ENCODE measurements at regions not wholly inside any gene's neighbourhood (a gene's known extent, or its start where the extent isn't known, plus 50 kb on each side); places are given as distances from the start of the nearest gene placed in this dataset.

DNA sequence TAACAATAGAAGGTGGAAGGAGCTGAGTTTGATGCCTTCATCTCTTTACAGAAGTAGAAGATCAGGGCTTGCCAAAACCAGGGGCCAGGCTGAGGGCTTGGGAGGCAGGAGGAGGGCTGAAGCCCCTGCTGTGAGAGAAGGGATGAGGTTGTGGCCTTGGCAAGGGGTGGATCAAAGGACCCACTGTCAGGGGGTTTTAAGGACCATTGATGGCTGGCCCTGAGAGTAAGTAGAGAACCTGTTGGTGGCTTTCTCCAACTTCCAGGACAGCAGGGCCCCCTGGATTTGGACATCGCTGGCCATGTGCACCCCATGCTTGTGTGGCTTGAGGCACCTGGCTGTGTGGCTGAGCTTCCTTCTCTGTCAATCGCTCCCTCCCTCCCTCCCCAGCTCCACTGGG lies 927.7 kb downstream of the TBC1D22A start:
- DNase-seq = no peak

DNA sequence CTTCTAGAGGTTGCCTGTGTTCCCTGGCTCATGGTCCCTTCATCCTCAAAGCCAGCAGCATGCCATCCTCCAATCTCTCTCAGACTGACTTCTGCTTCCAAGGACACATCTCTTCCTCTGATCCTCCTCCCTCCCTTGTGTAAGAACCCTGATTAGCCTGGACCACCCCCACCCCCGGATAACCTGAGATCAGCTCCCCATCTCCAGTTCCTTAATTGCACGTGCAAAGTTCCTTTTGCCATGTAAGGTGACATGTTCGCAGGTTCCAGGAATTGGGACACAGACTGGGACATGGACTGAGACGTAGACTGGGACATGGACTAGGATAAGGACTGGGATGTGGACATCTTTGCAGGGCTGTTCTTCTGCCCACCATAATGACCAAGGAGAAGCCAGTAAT lies 925.3 kb downstream of the TBC1D22A start:
- no peak for DNase-seq

GRCh38 chr22:47687346-47687655 lies 924.9 kb downstream of the TBC1D22A start:
- DNase-seq = no peak

- no peak for DNase-seq
Observed at GRCh38 chr22:47686594-47687345, 924.3 kb downstream of the TBC1D22A start.

DNA sequence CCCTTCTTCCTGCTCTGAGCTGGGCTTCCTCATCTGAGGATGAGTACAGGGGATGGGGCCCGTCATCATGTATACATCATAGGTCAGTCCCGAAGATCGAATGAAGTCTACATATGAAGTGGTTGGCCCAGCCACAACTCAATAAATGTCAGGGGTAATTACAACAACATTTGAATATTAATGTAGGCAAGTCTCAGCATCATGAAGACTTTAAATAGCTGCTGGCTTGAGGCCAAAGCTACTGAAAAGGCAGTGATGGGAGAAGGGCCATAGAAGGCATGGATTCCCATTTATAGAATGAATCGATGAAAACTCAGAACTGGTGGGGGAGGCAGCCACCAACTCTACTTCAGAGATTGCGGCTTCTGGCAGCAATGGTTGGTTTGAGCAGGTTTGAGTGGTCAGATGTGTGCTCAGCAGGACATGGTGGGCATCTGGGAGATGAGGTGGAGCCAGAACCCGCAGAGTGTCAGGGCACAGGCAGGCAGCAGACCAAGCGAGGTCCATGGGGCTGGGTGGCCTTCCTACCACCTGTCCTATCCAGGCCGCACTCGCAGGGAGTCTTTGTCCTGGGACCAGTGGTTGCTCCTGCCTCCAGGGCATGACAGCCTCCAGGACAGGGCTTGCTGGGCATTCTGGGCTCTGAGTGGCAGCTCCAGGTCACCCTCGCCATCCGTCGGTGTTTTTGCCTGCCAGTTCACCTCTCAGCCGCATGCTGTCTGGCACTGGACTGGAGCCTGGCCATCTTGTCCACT lies 919.1 kb downstream of the TBC1D22A start:
- no peak for DNase-seq

DNA sequence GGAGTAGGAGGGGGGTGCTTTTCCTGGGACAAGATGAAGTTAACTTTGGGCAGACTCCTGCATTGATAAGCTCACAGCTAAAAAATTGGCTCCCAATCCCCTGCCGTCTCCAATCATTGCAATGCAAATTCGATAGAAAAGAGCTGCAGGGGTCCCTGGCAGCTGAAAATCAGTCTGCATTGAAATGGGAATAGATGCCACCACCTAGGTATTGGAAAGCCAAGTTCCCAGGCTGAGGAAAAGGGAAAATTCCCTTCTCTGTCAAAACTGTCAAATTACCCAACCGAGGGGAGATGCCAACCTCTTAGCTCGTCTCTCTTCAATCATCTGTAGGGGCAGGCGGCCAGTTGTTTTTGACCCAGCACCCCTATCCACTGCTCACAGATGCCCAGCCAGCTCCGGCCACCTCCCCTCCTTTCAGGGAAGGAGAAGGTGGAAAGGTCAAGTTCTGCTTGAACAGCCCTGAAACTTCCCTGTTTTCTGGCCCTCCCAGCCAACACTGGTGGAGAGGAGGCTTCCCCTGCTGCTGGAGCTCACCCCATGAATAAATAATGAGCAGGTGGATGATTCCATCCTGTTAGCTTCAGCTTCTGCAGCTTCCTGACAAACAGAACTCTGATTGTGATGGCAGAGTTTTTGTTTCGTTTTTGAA lies 916.3 kb downstream of the TBC1D22A start:
- no peak for DNase-seq

DNA sequence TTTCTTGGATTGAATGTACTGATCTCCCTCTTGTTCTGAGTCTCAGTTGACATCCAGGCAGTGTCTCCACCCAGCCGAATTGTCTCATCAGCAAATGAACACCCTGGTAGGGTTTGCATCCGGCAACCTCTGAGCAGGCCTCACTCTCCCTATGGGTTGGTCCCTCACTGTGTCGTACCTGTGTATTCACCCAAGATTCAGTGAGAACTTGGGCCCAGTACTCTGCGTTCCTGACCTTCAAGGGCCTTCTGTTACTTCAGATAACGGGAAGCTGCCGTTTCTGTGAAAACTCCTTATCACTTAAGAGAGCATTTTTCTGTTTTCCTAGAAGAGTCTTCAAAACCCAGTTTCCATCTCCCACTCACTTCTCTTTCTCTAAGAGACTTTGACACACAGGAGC lies 915.6 kb downstream of the TBC1D22A start:
- DNase-seq = no peak

DNA sequence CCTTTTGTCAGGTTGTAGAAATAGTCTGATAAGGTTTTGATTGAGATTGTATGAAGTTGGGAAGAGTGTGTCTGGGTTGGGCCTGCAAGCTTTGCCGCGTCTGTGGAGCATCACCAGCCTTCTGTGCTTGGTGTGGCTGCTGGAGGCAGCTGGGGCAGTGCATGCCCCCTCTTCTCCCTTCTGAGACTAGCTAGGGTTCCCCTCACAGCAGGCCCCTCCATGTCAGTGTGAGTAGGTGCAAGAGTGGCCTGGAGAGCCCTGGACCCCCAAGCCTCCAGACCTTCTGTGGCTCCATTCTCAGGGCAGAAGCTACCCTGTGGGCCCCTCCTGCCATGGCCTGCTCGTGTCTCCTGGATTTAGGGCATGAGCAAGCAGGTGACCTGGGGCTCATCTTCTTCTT lies 914.2 kb downstream of the TBC1D22A start:
- DNase-seq = no peak

GRCh38 chr22:47674600-47674999 lies 912.1 kb downstream of the TBC1D22A start:
- no peak for DNase-seq

GRCh38 chr22:47673557-47673956 lies 911.1 kb downstream of the TBC1D22A start:
- DNase-seq = no peak

DNA sequence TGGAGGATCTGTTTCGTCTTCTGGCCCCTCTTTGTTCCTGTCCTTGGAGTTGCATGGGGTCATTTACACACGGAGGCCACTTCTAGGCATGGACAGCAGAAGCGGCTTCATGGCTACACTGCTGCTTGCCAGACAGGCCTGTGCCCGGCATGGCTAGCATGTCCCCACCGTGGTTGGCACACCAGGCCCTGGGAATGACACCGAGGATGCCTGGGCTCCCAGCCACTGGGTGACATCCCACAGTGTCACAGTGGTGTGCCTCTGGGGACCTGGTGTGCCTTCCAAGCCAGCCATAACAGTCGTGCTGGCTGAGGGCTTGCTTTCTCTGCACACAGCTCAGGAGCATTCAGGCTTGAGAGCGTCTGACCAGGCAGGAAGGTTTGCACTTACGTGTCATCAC lies 910.1 kb downstream of the TBC1D22A start:
- DNase-seq = no peak

GRCh38 chr22:47665151-47665550 lies 902.7 kb downstream of the TBC1D22A start:
- no peak for DNase-seq

DNA sequence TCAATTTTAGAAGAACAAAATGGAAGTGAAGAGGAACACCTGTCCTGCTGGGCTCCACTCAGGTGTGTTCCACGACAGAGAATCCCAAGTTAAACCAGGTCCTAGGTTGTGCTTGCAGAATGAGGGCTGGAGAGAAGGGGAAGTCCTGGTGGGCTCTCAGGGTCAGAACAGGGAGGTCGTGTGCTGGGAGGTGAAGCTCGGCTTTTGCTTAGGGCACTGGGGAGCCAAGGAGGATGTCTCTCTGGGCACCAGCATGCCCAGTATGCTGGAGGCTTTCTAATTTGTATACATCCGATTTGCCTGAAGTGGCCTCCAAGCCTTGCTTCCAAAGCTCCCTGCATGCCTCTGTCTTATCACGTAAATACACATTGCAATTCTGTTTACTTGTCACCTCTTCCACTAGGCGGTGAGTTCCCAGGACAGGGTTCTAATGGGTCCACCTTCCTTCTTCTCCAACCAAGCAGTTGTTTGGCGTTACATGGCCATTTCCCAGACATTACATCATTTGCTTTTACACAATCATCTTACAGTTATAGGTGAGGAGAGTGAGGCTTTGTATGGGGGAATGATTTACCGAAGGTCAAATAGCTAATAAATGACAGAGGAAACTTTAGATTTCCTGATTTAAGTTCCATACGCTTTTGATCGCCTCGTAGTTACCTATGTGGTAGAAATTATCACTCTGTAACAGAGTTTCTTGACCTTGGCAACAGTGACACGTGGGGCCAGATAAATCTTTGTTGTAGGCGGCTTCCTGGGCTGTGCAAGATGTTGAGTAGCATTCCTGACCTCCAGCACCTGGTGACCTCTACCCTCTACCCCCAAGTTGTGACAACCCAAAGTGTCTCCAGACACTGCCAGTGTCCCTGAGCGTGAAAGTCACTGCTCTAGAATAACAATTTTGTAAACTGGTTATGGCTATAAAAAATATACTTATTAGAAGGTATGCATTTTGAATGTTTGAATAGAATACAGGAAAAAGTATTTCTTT lies 901.5 kb downstream of the TBC1D22A start:
- no peak for DNase-seq

- DNase-seq = no peak
Observed at GRCh38 chr22:47659467-47660223, 897.2 kb downstream of the TBC1D22A start.

DNA sequence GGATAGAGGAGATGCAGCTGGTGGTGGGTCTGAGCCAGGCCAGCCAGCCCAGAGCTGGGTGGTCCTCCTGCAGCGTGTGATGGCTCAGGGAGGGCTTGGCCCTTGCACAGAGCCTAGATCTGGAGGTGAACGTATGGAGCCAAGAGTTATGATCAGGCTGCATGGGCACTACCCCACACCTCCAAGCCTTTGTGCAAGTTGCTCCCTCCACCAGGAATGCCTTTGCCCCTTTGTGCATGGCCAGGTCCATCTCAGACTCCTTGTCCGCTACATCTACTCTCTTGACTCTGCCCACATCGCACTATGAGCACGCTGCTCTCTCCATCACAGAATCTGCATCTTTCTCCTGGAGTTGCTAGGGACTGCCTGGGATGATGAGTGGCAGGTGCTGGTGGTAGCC lies 895.7 kb downstream of the TBC1D22A start:
- DNase-seq = no peak

- no peak for DNase-seq
Observed at GRCh38 chr22:47657224-47657623, 894.8 kb downstream of the TBC1D22A start.

- no peak for DNase-seq
Observed at GRCh38 chr22:47656806-47657205, 894.4 kb downstream of the TBC1D22A start.

DNA sequence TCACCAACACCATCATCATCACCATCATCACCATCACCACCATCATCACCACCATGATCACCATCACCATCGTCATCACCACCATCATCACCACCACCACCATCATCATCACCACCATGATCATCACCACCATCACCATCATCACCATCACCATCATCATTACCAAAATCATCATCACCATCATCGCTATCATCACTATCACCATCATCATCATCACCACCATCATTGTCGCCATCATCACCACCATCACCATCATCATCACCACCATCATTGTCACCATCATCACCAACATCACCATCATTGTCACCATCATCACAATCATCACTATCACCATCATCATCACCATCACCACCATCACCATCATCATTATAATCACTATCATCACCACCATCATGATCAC lies 893.5 kb downstream of the TBC1D22A start:
- no peak for DNase-seq

DNA sequence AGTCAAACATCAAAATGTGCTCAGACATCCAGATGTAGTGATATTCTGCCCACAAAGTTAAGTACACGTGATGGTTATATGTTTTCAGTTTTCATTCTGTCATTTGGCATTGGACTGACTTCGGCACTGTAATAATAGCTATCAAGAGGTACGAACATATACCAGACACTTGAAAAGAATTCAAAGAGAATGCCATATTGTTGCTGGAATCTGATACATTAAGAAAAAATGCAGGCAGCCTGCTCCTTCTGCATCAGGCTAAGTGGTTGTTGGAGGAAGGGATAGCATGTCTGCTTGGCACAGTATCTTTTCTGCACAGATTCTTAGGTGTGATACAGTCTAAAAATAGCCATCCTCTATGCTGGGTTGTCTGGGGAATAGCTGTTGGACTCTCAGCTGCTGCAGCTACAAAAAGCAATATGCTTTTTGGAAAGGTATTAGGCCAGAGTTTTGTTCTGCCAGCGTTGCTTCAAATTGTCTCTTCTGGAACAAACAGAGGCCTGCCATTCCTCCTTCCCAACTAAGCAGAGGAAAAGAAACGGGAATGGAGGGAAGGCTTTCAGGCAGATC lies 892.6 kb downstream of the TBC1D22A start:
- no peak for DNase-seq

DNA sequence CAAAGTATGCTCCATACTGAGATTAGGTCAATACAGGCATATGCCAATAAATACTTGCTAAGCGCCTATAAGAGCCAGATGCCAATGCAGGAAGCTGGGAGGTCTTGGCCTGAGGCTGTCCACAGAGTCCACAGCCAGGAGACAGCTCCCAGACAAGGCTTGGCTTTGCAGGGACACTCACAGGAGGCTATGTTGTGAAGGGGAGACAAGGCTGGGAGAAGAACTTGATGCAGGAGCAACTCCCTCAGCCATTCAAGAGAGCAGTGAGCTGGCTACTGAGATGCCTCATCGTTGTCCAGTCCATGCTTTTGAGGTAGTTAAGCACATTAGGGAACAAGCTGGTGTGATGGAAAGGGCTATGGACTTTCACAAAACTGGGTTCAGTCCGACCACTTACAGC lies 891.5 kb downstream of the TBC1D22A start:
- DNase-seq = no peak

GRCh38 chr22:47651216-47651987 lies 889.0 kb downstream of the TBC1D22A start:
- no peak for DNase-seq

Measured in activated T-cell treated with anti-CD3 and anti-CD28 coated beads, Interleukin-2, amount 50 U/mL, for 48 hours (primary cell).